Endothelial cell of umbilical vein (primary cell): ENCODE measurements at regions not wholly inside any gene's neighbourhood (a gene's known extent, or its start where the extent isn't known, plus 50 kb on each side); places are given as distances from the start of the nearest gene placed in this dataset.

Experiments used
- BruUV-seq: library from RNA; stranded (reverse); fragments of 400-500 nt; replicated peaks from 2 replicates; lab custom pipeline; 2021; lab: Mats Ljungman, UMichigan
- CTCF ChIA-PET: fragments of 300-600, 350-600 bp; sonication (Branson Sonifier 250); formaldehyde crosslinking; loops from one replicate; lab custom pipeline; 2021; ENCODE audit warnings: antibody characterized with exemption, inconsistent platforms; lab: Charles Lee
- POLR2A ChIA-PET: fragments of 300-600, 350-600 bp; sonication (Branson Sonifier 250); formaldehyde crosslinking; loops from one replicate; lab custom pipeline; 2021; ENCODE audit warnings: antibody characterized with exemption, inconsistent platforms; lab: Charles Lee
- DNase-seq: peaks from one replicate; pipeline ENCODE4 v3.0.0-alpha.2; 2011; ENCODE audit warnings: low read depth, low spot score
- FAIRE-seq: peaks from 2 replicates; lab custom pipeline; 2011; peaks lifted over from hg19 to GRCh38; lab: Jason Lieb, UNC
- H2AFZ ChIP-seq: 2 replicates; pipeline ENCODE4 v1.6.0; 2012; ENCODE audit warnings: low read depth, low read length, control low read depth, inconsistent platforms
- H3K27ac ChIP-seq: 2 replicates; pipeline ENCODE4 v1.5.1; 2011; ENCODE audit warnings: low read depth, mild to moderate bottlenecking, control low read depth, low read length, moderate library complexity; ENCODE audit not compliant: insufficient read depth
- H3K27me3 ChIP-seq, 2 experiments: 2 replicates each; pipeline versions ENCODE4 v1.6.0 to v1.6.1; 2011; ENCODE audit warnings: low read length in 2 of 2, mixed read lengths in 1 of 2; ENCODE audit not compliant: control insufficient read depth in 2 of 2, insufficient read depth in 2 of 2
- H3K36me3 ChIP-seq, 2 experiments: 2 replicates in 1 of 2; 3 replicates in 1 of 2; pipeline ENCODE4 v1.5.1; 2011; ENCODE audit warnings: low read length in 2 of 2, mild to moderate bottlenecking in 1 of 2, moderate library complexity in 1 of 2; ENCODE audit not compliant: control insufficient read depth in 2 of 2, insufficient read depth in 2 of 2; ENCODE audit errors: extremely low read depth in 1 of 2
- H3K4me1 ChIP-seq: 3 replicates; pipeline ENCODE4 v1.5.1; 2011; ENCODE audit warnings: mild to moderate bottlenecking, low read length; ENCODE audit not compliant: control insufficient read depth, insufficient read depth; ENCODE audit errors: extremely low read depth
- H3K4me2 ChIP-seq: 2 replicates; pipeline ENCODE4 v1.6.1; 2011; ENCODE audit warnings: low read length, control low read depth, mixed read lengths; ENCODE audit not compliant: insufficient read depth
- H3K4me3 ChIP-seq, 3 experiments: fragments of 200-600 bp in 1 of 3; sonication (generic), shearing (Covaris generic) in 1 of 3; replicated peaks in 1 of 3; 2 replicates each; pipeline ENCODE4 v1.5.1; 2011 to 2016; ENCODE audit warnings: control low read depth in 3 of 3, low read length in 3 of 3, mild to moderate bottlenecking in 2 of 3, inconsistent platforms in 1 of 3, low read depth in 1 of 3, moderate library complexity in 1 of 3; ENCODE audit not compliant: insufficient read depth in 1 of 3
- H3K79me2 ChIP-seq: 2 replicates; pipeline ENCODE4 v1.6.0; 2012; ENCODE audit warnings: low read length, inconsistent platforms; ENCODE audit not compliant: control insufficient read depth, insufficient read depth
- H3K9ac ChIP-seq: replicated peaks from 2 replicates; pipeline ENCODE3; 2011; ENCODE audit warnings: low read length, control low read depth; ENCODE audit not compliant: insufficient read depth; ENCODE audit errors: extremely low read depth
- H3K9me1 ChIP-seq: replicated peaks from 3 replicates; pipeline ENCODE4 v1.6.0; 2011; ENCODE audit warnings: mild to moderate bottlenecking, low read length; ENCODE audit not compliant: control insufficient read depth, insufficient read depth; ENCODE audit errors: extremely low read depth
- H3K9me3 ChIP-seq: replicated peaks from 2 replicates; pipeline ENCODE4 v1.5.1; 2012; ENCODE audit warnings: low read length, inconsistent platforms; ENCODE audit not compliant: control insufficient read depth, insufficient read depth
- H4K20me1 ChIP-seq: replicated peaks from 2 replicates; pipeline ENCODE3; 2011; ENCODE audit warnings: mild to moderate bottlenecking, low read length; ENCODE audit not compliant: control insufficient read depth, insufficient read depth; ENCODE audit errors: extremely low read depth
- EZH2 ChIP-seq: IDR thresholded peaks from 2 replicates; pipeline ENCODE4 v1.6.1; 2012; ENCODE audit warnings: borderline replicate concordance, low read depth, mild to moderate bottlenecking, moderate library complexity, low read length, inconsistent platforms; ENCODE audit not compliant: severe bottlenecking
- FOS ChIP-seq: IDR thresholded peaks from 2 replicates; pipeline ENCODE4 v1.6.1; 2011; ENCODE audit warnings: mild to moderate bottlenecking, low read length, moderate library complexity, borderline replicate concordance; ENCODE audit not compliant: insufficient read depth
- GATA2 ChIP-seq: IDR thresholded peaks from 2 replicates; pipeline ENCODE4 v1.7.0; 2011; ENCODE audit warnings: low read depth, mild to moderate bottlenecking, moderate library complexity, mixed read lengths, low read length; ENCODE audit not compliant: insufficient read length, insufficient read depth
- JUN ChIP-seq: IDR thresholded peaks from 2 replicates; pipeline ENCODE4 v1.6.1; 2011; ENCODE audit warnings: borderline replicate concordance, low read depth; ENCODE audit not compliant: insufficient read length, insufficient read depth
- MYC ChIP-seq: IDR thresholded peaks from one replicate; pipeline ENCODE4 v1.6.1; 2011; ENCODE audit warnings: mild to moderate bottlenecking, low read depth, low read length
- POLR2A ChIP-seq: IDR thresholded peaks from 2 replicates; pipeline ENCODE4 v1.6.1; 2012; ENCODE audit warnings: low read depth, mild to moderate bottlenecking, control low read depth, low read length
- POLR2AphosphoS5 ChIP-seq: IDR thresholded peaks from 2 replicates; pipeline ENCODE4 v1.6.1; 2012; ENCODE audit warnings: low read depth, mild to moderate bottlenecking, control low read depth, low read length, moderate library complexity; ENCODE audit not compliant: insufficient read depth
- dilution Hi-C: fragments of 300-500 bp; cut with MboI; formaldehyde crosslinking; loops from one replicate; pipeline ENCODE4 v1.15.0; 2019; ENCODE audit warnings: low sequenced_read_pairs; ENCODE audit not compliant: extremely low pct_ligation_motif_present
- intact Hi-C: fragments of 100-400 bp; cut with micrococcal nuclease; formaldehyde crosslinking; loops from one replicate; pipeline ENCODE4 v1.10.0; 2022
- TF ChIP-seq, protein P1 (sequence below), 2 donors: IDR thresholded peaks; 1 replicate in 1 of 2; 2 replicates in 1 of 2; pipeline ENCODE4 v1.5.1; 2011; ENCODE audit warnings: low read length in 2 of 2, mild to moderate bottlenecking in 2 of 2, moderate library complexity in 2 of 2, control low read depth in 1 of 2, inconsistent platforms in 1 of 2, low read depth in 1 of 2; ENCODE audit not compliant: insufficient read depth in 1 of 2; ENCODE audit errors: extremely low read depth in 1 of 2
- TF ChIP-seq, protein P2 (sequence below): IDR thresholded peaks from 2 replicates; pipeline ENCODE4 v1.6.1; 2011; ENCODE audit not compliant: insufficient read depth, insufficient read length

DNA sequence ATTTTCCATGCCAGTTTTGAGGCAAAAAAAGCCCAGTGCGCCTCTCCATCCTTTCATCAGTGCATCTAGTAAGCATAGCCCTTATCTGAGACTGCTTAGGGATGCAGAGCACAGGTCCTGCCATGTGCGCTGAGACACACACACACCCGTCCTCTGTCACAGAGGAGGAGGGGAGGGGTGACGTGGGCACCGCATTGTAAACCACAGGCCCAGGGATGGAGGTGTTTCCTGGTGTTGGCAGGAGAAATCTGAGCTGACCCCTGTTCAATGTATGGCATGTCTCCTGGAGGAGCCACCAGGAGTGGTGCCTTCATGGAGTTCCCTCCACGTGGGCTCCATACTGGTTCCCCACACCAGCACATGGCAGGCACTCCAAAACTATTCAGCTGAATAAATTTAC is 65.8 kb upstream of the HELT start:
- dilution Hi-C loops = no loop called here
- CTCF ChIA-PET = no interaction called here

DNA sequence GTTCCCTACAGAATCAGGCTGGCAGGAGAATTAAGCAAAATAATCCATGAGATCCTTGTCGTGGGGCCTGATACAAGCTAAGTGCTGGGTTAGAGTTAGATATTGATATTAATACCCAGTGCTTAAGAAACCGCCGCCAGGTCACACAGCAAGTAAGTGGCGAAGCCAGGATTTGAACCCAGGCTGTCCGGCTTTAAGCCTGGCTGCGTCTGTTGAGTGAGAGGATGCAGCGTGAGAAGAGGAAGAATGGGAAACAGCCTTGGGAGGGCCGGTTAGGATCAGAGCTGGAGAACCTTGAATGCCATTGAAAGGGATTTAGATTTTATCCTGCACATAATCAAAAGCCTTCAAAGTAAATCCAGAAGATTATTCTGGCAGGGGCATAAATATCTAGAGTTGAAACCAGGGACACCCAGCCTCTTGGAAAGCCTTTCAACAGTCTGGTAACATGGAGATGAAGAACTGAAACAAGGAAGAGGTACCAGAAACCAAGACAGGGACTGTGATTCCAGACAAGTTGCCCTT is 64.8 kb upstream of the HELT start:
- intact Hi-C loops (no loop called here), dilution Hi-C loops (no loop called here)
- Histone ChIP-seq H3K9me3 (no peaks in the 10 kb centered on the region), H3K4me2 (no peak overlapping the region), H3K36me3 (no peaks in the 10 kb centered on the region), H3K4me3 (no peak overlapping the region), H3K79me2 (no peaks in the 10 kb centered on the region), H3K9ac (no peak overlapping the region), H2AFZ (no peak overlapping the region), H4K20me1 (no peaks in the 10 kb centered on the region), H3K4me1 (no peaks in the 10 kb centered on the region), H3K27ac (no peak overlapping the region), H3K9me1 (no peaks in the 10 kb centered on the region), H3K27me3 (no peaks in the 10 kb centered on the region)
- FAIRE-seq (no peak), DNase-seq (no peak)
- no peak for TF ChIP-seq MYC
- TF ChIP-seq JUN = no peak
- TF ChIP-seq, protein P1, sequence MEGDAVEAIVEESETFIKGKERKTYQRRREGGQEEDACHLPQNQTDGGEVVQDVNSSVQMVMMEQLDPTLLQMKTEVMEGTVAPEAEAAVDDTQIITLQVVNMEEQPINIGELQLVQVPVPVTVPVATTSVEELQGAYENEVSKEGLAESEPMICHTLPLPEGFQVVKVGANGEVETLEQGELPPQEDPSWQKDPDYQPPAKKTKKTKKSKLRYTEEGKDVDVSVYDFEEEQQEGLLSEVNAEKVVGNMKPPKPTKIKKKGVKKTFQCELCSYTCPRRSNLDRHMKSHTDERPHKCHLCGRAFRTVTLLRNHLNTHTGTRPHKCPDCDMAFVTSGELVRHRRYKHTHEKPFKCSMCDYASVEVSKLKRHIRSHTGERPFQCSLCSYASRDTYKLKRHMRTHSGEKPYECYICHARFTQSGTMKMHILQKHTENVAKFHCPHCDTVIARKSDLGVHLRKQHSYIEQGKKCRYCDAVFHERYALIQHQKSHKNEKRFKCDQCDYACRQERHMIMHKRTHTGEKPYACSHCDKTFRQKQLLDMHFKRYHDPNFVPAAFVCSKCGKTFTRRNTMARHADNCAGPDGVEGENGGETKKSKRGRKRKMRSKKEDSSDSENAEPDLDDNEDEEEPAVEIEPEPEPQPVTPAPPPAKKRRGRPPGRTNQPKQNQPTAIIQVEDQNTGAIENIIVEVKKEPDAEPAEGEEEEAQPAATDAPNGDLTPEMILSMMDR (IDR thresholded peaks at IDR 0.05; ENCODE audit: extremely low read depth in 1 of 2, insufficient read depth in 1 of 2, low read depth in 1 of 2, low read length in 2 of 2) = no peak
- TF ChIP-seq EZH2 = no peak
- no peak for TF ChIP-seq FOS
- TF ChIP-seq, protein P2, sequence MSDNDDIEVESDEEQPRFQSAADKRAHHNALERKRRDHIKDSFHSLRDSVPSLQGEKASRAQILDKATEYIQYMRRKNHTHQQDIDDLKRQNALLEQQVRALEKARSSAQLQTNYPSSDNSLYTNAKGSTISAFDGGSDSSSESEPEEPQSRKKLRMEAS = no peak
- TF ChIP-seq POLR2AphosphoS5 = no peak
- TF ChIP-seq GATA2 = no peak
- TF ChIP-seq POLR2A = no peak
- CTCF ChIA-PET = interaction anchor here (0.5 kb wide), 1 partner anchor 186 kb away, joined by 3 read pairs; no protein-coding TSS in a partner anchor
- POLR2A ChIA-PET = no interaction called here
- BruUV-seq = no TSS peak

More for the DNA sequence above, 65.8 kb upstream of the HELT start:
- no peak for DNase-seq
- intact Hi-C loops = no loop called here
- H2AFZ ChIP-seq = no peak overlapping the region
- POLR2A ChIA-PET = no interaction called here
- FAIRE-seq = no peak
- H3K27ac ChIP-seq = no peak overlapping the region
- TF ChIP-seq MYC (no peak), POLR2A (no peak), POLR2AphosphoS5 (no peak), JUN (no peak), GATA2 (no peak), FOS (no peak)
- TF ChIP-seq, protein P1 (IDR thresholded peaks at IDR 0.05; ENCODE audit: extremely low read depth in 1 of 2, insufficient read depth in 1 of 2, low read depth in 1 of 2, low read length in 2 of 2) = no peak
- no peaks in the 10 kb centered on the region for H4K20me1 ChIP-seq
- no peaks in the 10 kb centered on the region for H3K79me2 ChIP-seq
- no peaks in the 10 kb centered on the region for H3K4me1 ChIP-seq
- no peaks in the 10 kb centered on the region for H3K9me3 ChIP-seq
- no peak overlapping the region for H3K4me2 ChIP-seq
- no TSS peak for BruUV-seq
- H3K4me3 ChIP-seq = no peak overlapping the region
- H3K36me3 ChIP-seq = no peaks in the 10 kb centered on the region
- no peak overlapping the region for H3K9ac ChIP-seq
- H3K27me3 ChIP-seq = no peaks in the 10 kb centered on the region
- H3K9me1 ChIP-seq = no peaks in the 10 kb centered on the region
